ENCODE measurements at regions not wholly inside any gene's neighbourhood (a gene's known extent, or its start where the extent isn't known, plus 50 kb on each side); places are given as distances from the start of the nearest gene placed in this dataset.

GRCh38 chr17:45733781-45734180, 50.3 kb upstream of the CRHR1 start:
- TF ChIP-seq CTCF (IDR thresholded peaks at IDR 0.05 in 8 of 11, conservative IDR thresholded peaks at IDR 0.05 in 3 of 11) (no peak), POLR2A (IDR thresholded peaks at IDR 0.05) (no peak), POLR2AphosphoS5 (IDR thresholded peaks at IDR 0.05) (no peak)
